ENCODE measurements at regions not wholly inside any gene's neighbourhood (a gene's known extent, or its start where the extent isn't known, plus 50 kb on each side); places are given as distances from the start of the nearest gene placed in this dataset.
"Not testable (repeated sequence)": the region's sequence is repeated elsewhere in the genome, so short reads cannot be mapped to it uniquely, and the experiment has no call there.

GRCh38 chr20:11705512-11705911, 212.2 kb upstream of the BTBD3 start:
- no peak for ATAC-seq

DNA sequence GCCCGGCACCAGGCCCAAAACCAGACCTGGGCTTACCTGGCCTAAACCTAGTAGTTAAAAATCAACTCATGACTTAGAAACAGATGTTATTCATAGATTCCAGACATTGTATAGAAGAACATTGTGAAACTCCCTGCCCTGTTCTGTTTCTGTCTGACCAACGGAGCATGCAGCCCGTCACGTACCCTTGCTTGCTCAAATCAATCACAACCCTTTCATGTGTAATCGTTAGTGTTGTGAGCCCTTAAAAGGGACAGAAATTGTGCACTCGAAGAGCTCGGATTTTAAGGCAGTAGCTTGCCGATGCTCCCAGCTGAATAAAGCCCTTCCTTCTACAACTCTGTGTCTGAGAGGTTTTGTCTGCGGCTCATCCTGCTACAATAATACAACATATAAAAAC, 209.5 kb upstream of the BTBD3 start:
- ATAC-seq: not testable (repeated sequence)

More at GRCh38 chr20:11705512-11705911, 212.2 kb upstream of the BTBD3 start:
- TF ChIP-seq SNAI2 (CRISPR knock-in tag; IDR thresholded peaks at IDR 0.05) (no peak), ESRRG (CRISPR knock-in tag; IDR thresholded peaks at IDR 0.05) (no peak), ZNF70 (CRISPR knock-in tag; IDR thresholded peaks at IDR 0.05) (no peak), ZNF565 (CRISPR knock-in tag; conservative IDR thresholded peaks at IDR 0.05; ENCODE audit: low read depth) (no peak), TOX (CRISPR knock-in tag; IDR thresholded peaks at IDR 0.05; ENCODE audit: borderline replicate concordance) (no peak)

- no peak for ATAC-seq
- no peak for TF ChIP-seq PPARA (CRISPR knock-in tag; IDR thresholded peaks at IDR 0.05; ENCODE audit: borderline replicate concordance)
- TF ChIP-seq TCF4 (CRISPR knock-in tag; IDR thresholded peaks at IDR 0.05; ENCODE audit: borderline replicate concordance): no peak
- no peak for TF ChIP-seq SNAI2 (CRISPR knock-in tag; IDR thresholded peaks at IDR 0.05)
- TF ChIP-seq ESRRG (CRISPR knock-in tag; IDR thresholded peaks at IDR 0.05): no peak
- no peak for TF ChIP-seq ISL1 (CRISPR knock-in tag; IDR thresholded peaks at IDR 0.05)
- TF ChIP-seq ZFP30 (CRISPR knock-in tag; IDR thresholded peaks at IDR 0.05): no peak
- TF ChIP-seq ARNTL (CRISPR knock-in tag; IDR thresholded peaks at IDR 0.05; ENCODE audit: borderline replicate concordance, low read depth): no peak
- TF ChIP-seq CSRNP3 (CRISPR knock-in tag; IDR thresholded peaks at IDR 0.05): no peak
- no peak for TF ChIP-seq PATZ1 (CRISPR knock-in tag; IDR thresholded peaks at IDR 0.05; ENCODE audit: borderline replicate concordance)
- no peak for TF ChIP-seq RARB (CRISPR knock-in tag; IDR thresholded peaks at IDR 0.05)
- no peak for TF ChIP-seq ZFP3 (CRISPR knock-in tag; IDR thresholded peaks at IDR 0.05)
- no peak for TF ChIP-seq POU6F1 (CRISPR knock-in tag; IDR thresholded peaks at IDR 0.05; ENCODE audit: borderline replicate concordance, low read depth)
- no peak for TF ChIP-seq ZNF70 (CRISPR knock-in tag; IDR thresholded peaks at IDR 0.05)
- TF ChIP-seq, protein P1, sequence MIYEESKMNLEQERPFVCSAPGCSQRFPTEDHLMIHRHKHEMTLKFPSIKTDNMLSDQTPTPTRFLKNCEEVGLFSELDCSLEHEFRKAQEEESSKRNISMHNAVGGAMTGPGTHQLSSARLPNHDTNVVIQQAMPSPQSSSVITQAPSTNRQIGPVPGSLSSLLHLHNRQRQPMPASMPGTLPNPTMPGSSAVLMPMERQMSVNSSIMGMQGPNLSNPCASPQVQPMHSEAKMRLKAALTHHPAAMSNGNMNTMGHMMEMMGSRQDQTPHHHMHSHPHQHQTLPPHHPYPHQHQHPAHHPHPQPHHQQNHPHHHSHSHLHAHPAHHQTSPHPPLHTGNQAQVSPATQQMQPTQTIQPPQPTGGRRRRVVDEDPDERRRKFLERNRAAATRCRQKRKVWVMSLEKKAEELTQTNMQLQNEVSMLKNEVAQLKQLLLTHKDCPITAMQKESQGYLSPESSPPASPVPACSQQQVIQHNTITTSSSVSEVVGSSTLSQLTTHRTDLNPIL (CRISPR knock-in tag; IDR thresholded peaks at IDR 0.05; ENCODE audit: low read depth): no peak
- no peak for TF ChIP-seq BACH2 (CRISPR knock-in tag; IDR thresholded peaks at IDR 0.05; ENCODE audit: borderline replicate concordance)
- no peak for TF ChIP-seq TOX (CRISPR knock-in tag; IDR thresholded peaks at IDR 0.05; ENCODE audit: borderline replicate concordance)
- no peak for TF ChIP-seq GLIS3 (CRISPR knock-in tag; IDR thresholded peaks at IDR 0.05)
- TF ChIP-seq CSDC2 (CRISPR knock-in tag; IDR thresholded peaks at IDR 0.05): no peak
- TF ChIP-seq ZNF8 (CRISPR knock-in tag; IDR thresholded peaks at IDR 0.05): no peak
- no peak for TF ChIP-seq OSR1 (CRISPR knock-in tag; IDR thresholded peaks at IDR 0.05)
These were observed 206.5 kb upstream of the BTBD3 start for GRCh38 chr20:11711214-11711613.

DNA sequence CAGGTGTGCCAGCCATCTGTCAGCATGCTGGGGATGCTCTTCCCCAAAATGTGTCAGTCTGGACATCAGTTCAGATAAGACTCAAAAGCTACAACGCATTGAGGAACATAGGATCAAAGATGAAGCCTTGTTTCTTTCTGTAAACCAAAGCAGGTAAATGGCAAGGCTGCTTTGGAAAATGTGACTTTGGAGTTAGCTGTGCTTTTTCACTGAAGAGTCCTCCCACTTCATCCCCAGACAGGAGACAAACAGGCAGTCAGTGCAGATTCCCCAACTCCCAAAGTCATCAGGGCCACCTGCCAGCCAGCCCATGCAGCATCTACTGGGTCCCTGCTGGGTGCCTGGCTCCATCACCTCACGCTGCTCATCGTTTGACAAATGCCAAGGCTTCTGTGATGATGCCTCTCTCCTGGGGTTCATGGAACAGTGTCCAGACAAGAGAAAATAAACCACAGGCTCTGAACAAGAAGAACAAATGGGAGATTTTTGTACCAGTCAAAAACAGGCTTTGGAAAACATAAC, 205.0 kb upstream of the BTBD3 start:
- ATAC-seq: no peak
- no peak for TF ChIP-seq POU6F1 (CRISPR knock-in tag; IDR thresholded peaks at IDR 0.05; ENCODE audit: borderline replicate concordance, low read depth)
